Testis (tissue), 2 donors: ENCODE measurements at regions not wholly inside any gene's neighbourhood (a gene's known extent, or its start where the extent isn't known, plus 50 kb on each side); places are given as distances from the start of the nearest gene placed in this dataset.

ENCODE experiments used
- POLR2A ChIP-seq: fragments of 450-650 bp; IDR thresholded peaks from one replicate; pipeline ENCODE4 v1.6.1; 2017; ENCODE audit warnings: antibody characterized with exemption, mild to moderate bottlenecking, moderate library complexity
- TF ChIP-seq, protein P1 (sequence below), 3 experiments: fragments of 450-650 bp in 2 of 3; fragments of 200-600 bp in 1 of 3; sonication (generic) in 1 of 3; IDR thresholded peaks; one replicate each; pipeline ENCODE4 v1.5.1; 2016 to 2019; ENCODE audit warnings: antibody characterized with exemption in 3 of 3, mild to moderate bottlenecking in 2 of 3, moderate library complexity in 1 of 3

DNA sequence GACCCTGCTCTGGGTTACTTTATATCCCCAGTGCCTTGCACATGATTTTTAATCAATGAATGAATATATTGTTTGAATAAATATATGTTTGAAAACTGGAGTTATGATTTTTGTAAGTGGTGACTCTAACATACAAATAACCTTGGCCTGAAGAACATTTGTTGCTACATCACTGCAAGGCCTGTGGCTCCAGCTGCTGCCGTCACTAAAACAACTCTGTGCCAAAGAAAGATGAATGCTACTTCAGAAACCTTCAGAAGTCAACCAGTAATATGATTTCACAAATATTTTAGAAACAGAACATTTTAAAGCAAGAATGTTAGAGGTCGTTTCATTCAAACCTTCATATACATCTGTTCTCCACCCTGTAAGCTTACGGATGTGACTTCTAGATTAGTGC, 60.6 kb upstream of the SEC16B start:
- TF ChIP-seq, protein P1, sequence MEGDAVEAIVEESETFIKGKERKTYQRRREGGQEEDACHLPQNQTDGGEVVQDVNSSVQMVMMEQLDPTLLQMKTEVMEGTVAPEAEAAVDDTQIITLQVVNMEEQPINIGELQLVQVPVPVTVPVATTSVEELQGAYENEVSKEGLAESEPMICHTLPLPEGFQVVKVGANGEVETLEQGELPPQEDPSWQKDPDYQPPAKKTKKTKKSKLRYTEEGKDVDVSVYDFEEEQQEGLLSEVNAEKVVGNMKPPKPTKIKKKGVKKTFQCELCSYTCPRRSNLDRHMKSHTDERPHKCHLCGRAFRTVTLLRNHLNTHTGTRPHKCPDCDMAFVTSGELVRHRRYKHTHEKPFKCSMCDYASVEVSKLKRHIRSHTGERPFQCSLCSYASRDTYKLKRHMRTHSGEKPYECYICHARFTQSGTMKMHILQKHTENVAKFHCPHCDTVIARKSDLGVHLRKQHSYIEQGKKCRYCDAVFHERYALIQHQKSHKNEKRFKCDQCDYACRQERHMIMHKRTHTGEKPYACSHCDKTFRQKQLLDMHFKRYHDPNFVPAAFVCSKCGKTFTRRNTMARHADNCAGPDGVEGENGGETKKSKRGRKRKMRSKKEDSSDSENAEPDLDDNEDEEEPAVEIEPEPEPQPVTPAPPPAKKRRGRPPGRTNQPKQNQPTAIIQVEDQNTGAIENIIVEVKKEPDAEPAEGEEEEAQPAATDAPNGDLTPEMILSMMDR (IDR thresholded peaks at IDR 0.05): no peak
- no peak for TF ChIP-seq POLR2A
